ENCODE measurements at regions not wholly inside any gene's neighbourhood (a gene's known extent, or its start where the extent isn't known, plus 50 kb on each side); places are given as distances from the start of the nearest gene placed in this dataset.
A peak's percentile ranks its signal among the peaks of the same experiment; 100 is the strongest.

DNA sequence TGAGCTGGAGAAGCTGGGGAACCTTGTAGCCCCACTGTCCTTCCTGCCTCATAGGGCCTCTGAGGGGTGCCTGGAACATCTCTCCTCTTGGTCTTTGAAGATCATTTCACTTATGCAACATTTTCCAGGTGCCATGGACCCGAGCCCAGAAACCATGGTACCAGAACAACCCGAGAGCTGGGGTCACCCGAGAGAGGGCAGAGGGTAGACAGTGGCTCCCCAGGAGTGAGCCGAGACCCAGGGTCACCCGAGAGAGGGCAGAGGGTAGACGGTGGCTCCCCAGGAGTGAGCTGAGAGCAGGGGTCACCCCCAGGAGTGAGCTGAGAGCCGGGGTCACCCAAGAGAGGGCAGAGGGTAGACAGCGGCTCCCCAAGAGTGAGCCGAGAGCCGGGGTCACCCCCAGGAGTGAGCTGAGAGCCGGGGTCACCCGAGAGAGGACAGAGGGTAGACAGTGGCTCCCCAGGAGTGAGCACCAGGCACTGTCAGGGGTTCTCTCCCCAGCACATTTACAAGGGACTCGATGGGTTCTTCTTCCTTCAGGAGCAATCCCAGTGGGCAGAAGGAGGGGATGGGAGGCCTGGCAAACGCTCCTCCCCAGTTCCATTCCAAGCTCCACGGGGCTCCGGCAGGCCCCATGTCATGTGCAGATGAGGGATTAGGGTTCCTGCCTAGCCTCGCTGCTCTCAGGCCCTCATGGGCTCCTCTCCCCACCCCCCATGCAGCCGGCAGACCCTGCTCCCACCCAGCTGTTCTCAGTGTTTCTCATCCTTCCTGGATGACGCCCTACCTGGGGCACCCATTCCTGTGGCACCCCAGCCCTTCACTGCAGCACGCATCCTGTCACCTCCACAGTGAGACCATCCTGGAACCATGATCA, 163.5 kb downstream of the RTP5 start:
- no peak overlapping the region for H3K4me3 Mint-ChIP-seq
- no peaks in the 10 kb centered on the region for H3K9me3 ChIP-seq (ENCODE audit: control insufficient read depth, low read length)
- no peaks in the 10 kb centered on the region for H3K9me3 Mint-ChIP-seq
- no peaks in the 10 kb centered on the region for H3K36me3 Mint-ChIP-seq (ENCODE audit: low read depth)
- H3K36me3 ChIP-seq (ENCODE audit: control insufficient read depth, insufficient read depth, low read length), result no peaks in the 10 kb centered on the region
- 79 to 86% methylated on average over 11 to 20 of the region's 20 CpGs for WGBS, 2 experiments (ENCODE audit: insufficient coverage in 1 of 2, insufficient read length in 1 of 2)
- peaks cover 17% of the 10 kb centered on the region for H3K27me3 Mint-ChIP-seq (ENCODE audit: insufficient read depth)
- TF ChIP-seq, protein P1, sequence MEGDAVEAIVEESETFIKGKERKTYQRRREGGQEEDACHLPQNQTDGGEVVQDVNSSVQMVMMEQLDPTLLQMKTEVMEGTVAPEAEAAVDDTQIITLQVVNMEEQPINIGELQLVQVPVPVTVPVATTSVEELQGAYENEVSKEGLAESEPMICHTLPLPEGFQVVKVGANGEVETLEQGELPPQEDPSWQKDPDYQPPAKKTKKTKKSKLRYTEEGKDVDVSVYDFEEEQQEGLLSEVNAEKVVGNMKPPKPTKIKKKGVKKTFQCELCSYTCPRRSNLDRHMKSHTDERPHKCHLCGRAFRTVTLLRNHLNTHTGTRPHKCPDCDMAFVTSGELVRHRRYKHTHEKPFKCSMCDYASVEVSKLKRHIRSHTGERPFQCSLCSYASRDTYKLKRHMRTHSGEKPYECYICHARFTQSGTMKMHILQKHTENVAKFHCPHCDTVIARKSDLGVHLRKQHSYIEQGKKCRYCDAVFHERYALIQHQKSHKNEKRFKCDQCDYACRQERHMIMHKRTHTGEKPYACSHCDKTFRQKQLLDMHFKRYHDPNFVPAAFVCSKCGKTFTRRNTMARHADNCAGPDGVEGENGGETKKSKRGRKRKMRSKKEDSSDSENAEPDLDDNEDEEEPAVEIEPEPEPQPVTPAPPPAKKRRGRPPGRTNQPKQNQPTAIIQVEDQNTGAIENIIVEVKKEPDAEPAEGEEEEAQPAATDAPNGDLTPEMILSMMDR (conservative IDR thresholded peaks at IDR 0.05), result no peak
- no peak overlapping the region for H3K4me3 ChIP-seq (ENCODE audit: low read length)
- peaks cover 5% of the 10 kb centered on the region for H3K4me1 Mint-ChIP-seq
- H3K27ac Mint-ChIP-seq, result no peak overlapping the region
- peaks cover 6% of the 10 kb centered on the region for H3K27me3 ChIP-seq (ENCODE audit: control insufficient read depth, insufficient read depth, low read length, poor library complexity, severe bottlenecking)
- H3K4me1 ChIP-seq (ENCODE audit: control insufficient read depth, insufficient read depth, low read length), result no peaks in the 10 kb centered on the region
- H3K27ac ChIP-seq (ENCODE audit: low read depth, low read length), result no peak overlapping the region
- peak; percentile 53 for DNase-seq
- no peak overlapping the region for H3K9ac ChIP-seq (ENCODE audit: extremely low read depth, low read length, poor library complexity, severe bottlenecking)

DNA sequence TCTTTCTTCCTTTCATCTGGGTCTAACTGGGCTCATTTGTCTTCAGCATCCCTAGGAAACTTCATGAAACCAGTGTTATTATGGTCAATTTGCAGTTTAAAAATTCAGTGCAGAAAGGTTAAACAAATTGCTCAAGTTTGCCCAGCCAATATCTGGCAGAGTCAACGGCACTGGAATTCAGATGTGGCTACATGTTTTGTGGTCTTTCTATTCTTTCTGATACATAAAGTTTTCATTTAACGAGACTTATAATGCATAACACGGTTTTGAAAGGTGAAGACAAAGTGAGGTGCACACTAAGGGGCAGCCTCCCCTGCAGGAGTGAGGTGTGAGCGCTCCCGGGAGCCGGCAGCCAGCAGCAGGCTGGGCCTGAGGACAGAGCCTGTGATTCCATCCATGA, 164.6 kb downstream of the RTP5 start:
- Histone ChIP-seq H3K9ac (ENCODE audit: extremely low read depth, low read length, poor library complexity, severe bottlenecking) (no peak overlapping the region), H3K36me3 (ENCODE audit: control insufficient read depth, insufficient read depth, low read length) (no peaks in the 10 kb centered on the region), H3K9me3 (ENCODE audit: control insufficient read depth, low read length) (no peaks in the 10 kb centered on the region), H3K27ac (ENCODE audit: low read depth, low read length) (no peak overlapping the region), H3K4me3 (ENCODE audit: low read length) (no peak overlapping the region), H3K27me3 (ENCODE audit: control insufficient read depth, insufficient read depth, low read length, poor library complexity, severe bottlenecking) (peaks cover 7% of the 10 kb centered on the region), H3K4me1 (ENCODE audit: control insufficient read depth, insufficient read depth, low read length) (no peaks in the 10 kb centered on the region)
- H3K27ac Mint-ChIP-seq, result no peak overlapping the region
- no peaks in the 10 kb centered on the region for H3K36me3 Mint-ChIP-seq (ENCODE audit: low read depth)
- WGBS, 2 experiments (ENCODE audit: insufficient coverage in 1 of 2, insufficient read length in 1 of 2), result 83 to 89% methylated on average over 5 to 6 of the region's 6 CpGs
- H3K4me1 Mint-ChIP-seq, result peaks cover 10% of the 10 kb centered on the region
- TF ChIP-seq, protein P1 (conservative IDR thresholded peaks at IDR 0.05), result no peak
- H3K4me3 Mint-ChIP-seq, result no peak overlapping the region
- H3K27me3 Mint-ChIP-seq (ENCODE audit: insufficient read depth), result peaks cover 19% of the 10 kb centered on the region
- peak; percentile 30 for DNase-seq
- H3K9me3 Mint-ChIP-seq, result no peaks in the 10 kb centered on the region

DNA sequence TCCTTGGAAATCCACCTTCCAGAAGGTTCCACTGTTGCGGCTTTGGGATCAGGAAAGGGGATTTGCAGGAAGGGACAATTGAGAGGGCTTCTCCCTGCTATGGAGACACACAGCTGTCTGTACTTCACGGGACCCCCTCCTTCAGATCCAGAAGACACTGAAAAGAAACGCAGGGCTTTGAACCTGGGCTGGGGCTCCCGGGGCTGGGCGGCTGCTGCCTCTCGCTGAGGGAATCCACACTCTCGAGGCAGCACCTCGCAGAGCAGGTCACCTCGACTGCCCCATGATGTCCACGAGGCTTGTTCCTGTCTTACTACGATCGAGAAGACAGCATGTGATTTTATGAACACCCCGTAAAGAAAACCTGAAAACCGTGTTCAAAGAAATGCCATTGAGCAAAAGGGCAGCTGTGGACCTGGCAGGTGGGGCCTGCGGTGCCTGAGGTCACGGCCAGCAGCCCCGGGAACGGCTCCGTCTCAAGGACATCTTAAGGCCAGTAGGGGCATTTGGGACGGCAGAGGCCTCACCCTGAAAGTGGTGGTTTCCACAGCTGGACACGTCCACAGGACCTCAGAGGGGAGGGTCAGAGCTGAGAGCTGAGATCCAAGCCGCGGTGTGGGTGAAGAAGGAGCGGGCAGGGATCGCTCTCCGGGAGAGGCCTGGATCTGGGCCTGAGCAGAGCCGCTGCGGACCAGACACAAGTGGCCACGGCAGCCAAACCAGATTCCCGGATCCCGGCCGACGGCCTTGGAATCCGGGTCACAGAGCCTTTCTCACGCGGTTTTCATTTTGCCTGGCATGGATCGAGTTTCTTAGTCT, 165.7 kb downstream of the RTP5 start:
- WGBS, 2 experiments (ENCODE audit: insufficient coverage in 1 of 2, insufficient read length in 1 of 2), result 91 to 93% methylated on average over 16 to 37 of the region's 37 CpGs
- no peaks in the 10 kb centered on the region for H3K4me1 ChIP-seq (ENCODE audit: control insufficient read depth, insufficient read depth, low read length)
- DNase-seq, result peak; percentile 51
- H3K9me3 ChIP-seq (ENCODE audit: control insufficient read depth, low read length), result no peaks in the 10 kb centered on the region
- H3K9me3 Mint-ChIP-seq, result no peaks in the 10 kb centered on the region
- H3K4me3 Mint-ChIP-seq, result no peak overlapping the region
- peaks cover 10% of the 10 kb centered on the region for H3K4me1 Mint-ChIP-seq
- H3K36me3 Mint-ChIP-seq (ENCODE audit: low read depth), result no peaks in the 10 kb centered on the region
- no peak overlapping the region for H3K4me3 ChIP-seq (ENCODE audit: low read length)
- H3K27ac Mint-ChIP-seq, result no peak overlapping the region
- H3K9ac ChIP-seq (ENCODE audit: extremely low read depth, low read length, poor library complexity, severe bottlenecking), result no peak overlapping the region
- H3K27me3 ChIP-seq (ENCODE audit: control insufficient read depth, insufficient read depth, low read length, poor library complexity, severe bottlenecking), result peaks cover 7% of the 10 kb centered on the region
- TF ChIP-seq, protein P1 (conservative IDR thresholded peaks at IDR 0.05), result no peak
- H3K36me3 ChIP-seq (ENCODE audit: control insufficient read depth, insufficient read depth, low read length), result no peaks in the 10 kb centered on the region
- H3K27me3 Mint-ChIP-seq (ENCODE audit: insufficient read depth), result peaks cover 28% of the 10 kb centered on the region
- no peak overlapping the region for H3K27ac ChIP-seq (ENCODE audit: low read depth, low read length)

Measured in endodermal cell (in vitro differentiated cells).